Keratinocyte (primary cell): ENCODE measurements at regions not wholly inside any gene's neighbourhood (a gene's known extent, or its start where the extent isn't known, plus 50 kb on each side); places are given as distances from the start of the nearest gene placed in this dataset.

ENCODE experiments used
- DNase-seq: peaks from one replicate; pipeline ENCODE4 v3.0.0-alpha.2; 2011; ENCODE audit warnings: low read depth, missing footprints, low spot score
- FAIRE-seq: peaks from 2 replicates; lab custom pipeline; 2011; peaks lifted over from hg19 to GRCh38; lab: Jason Lieb, UNC
- H2AFZ ChIP-seq: 2 replicates; pipeline ENCODE4 v1.6.0; 2012; ENCODE audit warnings: low read length, control low read depth, inconsistent platforms; ENCODE audit not compliant: control insufficient read depth
- H3K27ac ChIP-seq: 2 replicates; pipeline ENCODE4 v1.5.1; 2011; ENCODE audit warnings: low read length; ENCODE audit not compliant: control insufficient read depth, insufficient read depth
- H3K27me3 ChIP-seq: 3 replicates; pipeline ENCODE4 v1.6.0; 2011; ENCODE audit warnings: low read length; ENCODE audit not compliant: control insufficient read depth, insufficient read depth; ENCODE audit errors: extremely low read depth
- H3K36me3 ChIP-seq, 2 experiments: 2 replicates in 1 of 2; 3 replicates in 1 of 2; pipeline ENCODE4 v1.5.1; 2011; ENCODE audit warnings: low read length in 2 of 2, mild to moderate bottlenecking in 1 of 2; ENCODE audit not compliant: control insufficient read depth in 2 of 2, insufficient read depth in 2 of 2; ENCODE audit errors: extremely low read depth in 1 of 2
- H3K4me1 ChIP-seq: 3 replicates; pipeline ENCODE4 v1.5.1; 2011; ENCODE audit warnings: low read length; ENCODE audit not compliant: control insufficient read depth, insufficient read depth; ENCODE audit errors: extremely low read depth
- H3K4me2 ChIP-seq: 3 replicates; pipeline ENCODE4 v1.6.0; 2011; ENCODE audit warnings: low read depth, low read length; ENCODE audit not compliant: control insufficient read depth, insufficient read depth; ENCODE audit errors: extremely low read depth
- H3K4me3 ChIP-seq, 3 experiments: fragments of 200-600 bp in 1 of 3; sonication (generic) in 1 of 3; 2 replicates in 2 of 3; 3 replicates in 1 of 3; pipeline ENCODE4 v1.5.1; 2011 to 2016; ENCODE audit warnings: low read length in 3 of 3, mild to moderate bottlenecking in 3 of 3, control low read depth in 2 of 3, inconsistent platforms in 1 of 3, low read depth in 1 of 3, mixed read lengths in 1 of 3, mixed run types in 1 of 3, moderate library complexity in 1 of 3; ENCODE audit not compliant: control insufficient read depth in 2 of 3, insufficient read depth in 2 of 3; ENCODE audit errors: extremely low read depth in 1 of 3
- H3K79me2 ChIP-seq: 2 replicates; pipeline ENCODE4 v1.6.0; 2012; ENCODE audit warnings: low read length; ENCODE audit not compliant: control insufficient read depth, insufficient read depth
- H3K9ac ChIP-seq: 3 replicates; pipeline ENCODE4 v1.6.0; 2011; ENCODE audit warnings: low read length; ENCODE audit not compliant: control insufficient read depth, insufficient read depth; ENCODE audit errors: extremely low read depth
- H3K9me1 ChIP-seq: 3 replicates; pipeline ENCODE4 v1.6.0; 2011; ENCODE audit warnings: low read length; ENCODE audit not compliant: control insufficient read depth, insufficient read depth; ENCODE audit errors: extremely low read depth
- H3K9me3 ChIP-seq: 2 replicates; pipeline ENCODE4 v1.5.1; 2012; ENCODE audit warnings: low read depth, low read length; ENCODE audit not compliant: control insufficient read depth
- H4K20me1 ChIP-seq: 3 replicates; pipeline ENCODE4 v1.6.0; 2011; ENCODE audit warnings: low read length; ENCODE audit not compliant: control insufficient read depth, insufficient read depth; ENCODE audit errors: extremely low read depth
- CTCF ChIP-seq, 3 experiments: IDR thresholded peaks in 1 of 3; conservative IDR thresholded peaks in 1 of 3; optimal IDR thresholded peaks in 1 of 3; 2 replicates in 2 of 3; 3 replicates in 1 of 3; pipeline versions ENCODE3 to v1.5.1; 2011; ENCODE audit warnings: low read length in 3 of 3, mild to moderate bottlenecking in 3 of 3, moderate library complexity in 2 of 3, control low read depth in 1 of 3, inconsistent platforms in 1 of 3; ENCODE audit not compliant: insufficient read depth in 2 of 3; ENCODE audit errors: extremely low read depth in 1 of 3
- EZH2 ChIP-seq: IDR thresholded peaks from one replicate; pipeline ENCODE4 v1.6.1; 2012; ENCODE audit warnings: inconsistent platforms, mild to moderate bottlenecking, low read length, moderate library complexity
- dilution Hi-C: fragments of 300-500 bp; cut with MboI; formaldehyde crosslinking; loops from one replicate; pipeline ENCODE4 v1.7.0; 2020; ENCODE audit warnings: low sequenced_read_pairs; ENCODE audit not compliant: extremely low pct_ligation_motif_present

- no peak overlapping the region for H3K27ac ChIP-seq
- H4K20me1 ChIP-seq: no peaks in the 10 kb centered on the region
- H2AFZ ChIP-seq: no peak overlapping the region
- dilution Hi-C loops: no loop called here
- H3K36me3 ChIP-seq: no peaks in the 10 kb centered on the region
- FAIRE-seq: no peak
- no peaks in the 10 kb centered on the region for H3K79me2 ChIP-seq
- DNase-seq: no peak
- H3K9me1 ChIP-seq: no peaks in the 10 kb centered on the region
- H3K4me2 ChIP-seq: no peak overlapping the region
- no peaks in the 10 kb centered on the region for H3K27me3 ChIP-seq
- H3K9ac ChIP-seq: no peak overlapping the region
- no peak overlapping the region for H3K4me3 ChIP-seq
- no peaks in the 10 kb centered on the region for H3K9me3 ChIP-seq
- TF ChIP-seq EZH2: no peak
- TF ChIP-seq CTCF (optimal IDR thresholded peaks at IDR 0.05 in 1 of 3, IDR thresholded peaks at IDR 0.05 in 1 of 3, conservative IDR thresholded peaks at IDR 0.05 in 1 of 3; ENCODE audit: extremely low read depth in 1 of 3, insufficient read depth in 2 of 3, low read length in 3 of 3): no peak
- H3K4me1 ChIP-seq: no peaks in the 10 kb centered on the region
These were observed 118.5 kb upstream of the HABP2 start for GRCh38 chr10:113434315-113434714.

GRCh38 chr10:113434950-113435349 is 117.9 kb upstream of the HABP2 start:
- Histone ChIP-seq H3K9me3 (no peaks in the 10 kb centered on the region), H3K36me3 (no peaks in the 10 kb centered on the region), H3K4me3 (no peak overlapping the region), H3K79me2 (no peaks in the 10 kb centered on the region), H3K27ac (no peak overlapping the region), H2AFZ (no peak overlapping the region), H4K20me1 (no peaks in the 10 kb centered on the region), H3K9me1 (no peaks in the 10 kb centered on the region), H3K4me2 (no peak overlapping the region), H3K9ac (no peak overlapping the region), H3K4me1 (no peaks in the 10 kb centered on the region), H3K27me3 (no peaks in the 10 kb centered on the region)
- FAIRE-seq (no peak), DNase-seq (no peak)
- TF ChIP-seq CTCF (optimal IDR thresholded peaks at IDR 0.05 in 1 of 3, IDR thresholded peaks at IDR 0.05 in 1 of 3, conservative IDR thresholded peaks at IDR 0.05 in 1 of 3; ENCODE audit: extremely low read depth in 1 of 3, insufficient read depth in 2 of 3, low read length in 3 of 3) (no peak), EZH2 (no peak)
- dilution Hi-C loops: no loop called here
